Skin epidermis (tissue), 12 donors: ENCODE measurements at regions not wholly inside any gene's neighbourhood (a gene's known extent, or its start where the extent isn't known, plus 50 kb on each side); places are given as distances from the start of the nearest gene placed in this dataset.
"Not testable (repeated sequence)": the region's sequence is repeated elsewhere in the genome, so short reads cannot be mapped to it uniquely, and the experiment has no call there.

Experiments
- H3K27ac ChIP-seq, 21 experiments: fragments of 200-600 bp; sonication (generic) in 11 of 21; one replicate each; pipeline ENCODE4 v1.5.0; 2020; ENCODE audit warnings: mild to moderate bottlenecking in 3 of 21, inconsistent platforms in 2 of 21, moderate library complexity in 2 of 21
- H3K4me3 ChIP-seq, 7 experiments: fragments of 200-600 bp; sonication (generic) in 2 of 7; one replicate each; pipeline ENCODE4 v1.5.0; 2020; ENCODE audit warnings: inconsistent platforms in 2 of 7, mild to moderate bottlenecking in 2 of 7, moderate library complexity in 1 of 7

- H3K27ac ChIP-seq, result no peak overlapping the region
- H3K4me3 ChIP-seq, result no peak overlapping the region
Measured at GRCh38 chr14:106579084-106579483, 1052.7 kb downstream of the TMEM121 start.

- H3K27ac ChIP-seq, result no peak overlapping the region
- H3K4me3 ChIP-seq, result no peak overlapping the region
Measured at GRCh38 chr14:106585692-106586091, 1059.3 kb downstream of the TMEM121 start.

- no peak overlapping the region for H3K4me3 ChIP-seq
- H3K27ac ChIP-seq, result no peak overlapping the region
Measured at GRCh38 chr14:106586098-106586704, 1059.8 kb downstream of the TMEM121 start.

- not testable (repeated sequence) for H3K4me3 ChIP-seq, H3K27ac ChIP-seq
Measured at GRCh38 chr14:106591539-106591938, 1065.2 kb downstream of the TMEM121 start.

GRCh38 chr14:106592115-106592852, 1065.9 kb downstream of the TMEM121 start:
- not testable (repeated sequence) for H3K27ac ChIP-seq, H3K4me3 ChIP-seq

- H3K4me3 ChIP-seq, result no peak overlapping the region
- H3K27ac ChIP-seq, result no peak overlapping the region
Measured at GRCh38 chr14:106599209-106599608, 1072.8 kb downstream of the TMEM121 start.

GRCh38 chr14:106605548-106606448, 1079.4 kb downstream of the TMEM121 start:
- Histone ChIP-seq H3K27ac (no peak overlapping the region), H3K4me3 (no peak overlapping the region)

GRCh38 chr14:106606936-106607335, 1080.6 kb downstream of the TMEM121 start:
- H3K27ac ChIP-seq, result no peak overlapping the region
- no peak overlapping the region for H3K4me3 ChIP-seq

GRCh38 chr14:106610691-106611090, 1084.3 kb downstream of the TMEM121 start:
- H3K27ac ChIP-seq, result no peak overlapping the region
- no peak overlapping the region for H3K4me3 ChIP-seq

- no peak overlapping the region for H3K27ac ChIP-seq
- no peak overlapping the region for H3K4me3 ChIP-seq
Measured at GRCh38 chr14:106613256-106613655, 1086.9 kb downstream of the TMEM121 start.

GRCh38 chr14:106618471-106618951, 1092.1 kb downstream of the TMEM121 start:
- not testable (repeated sequence) for H3K27ac ChIP-seq, H3K4me3 ChIP-seq

GRCh38 chr14:106619606-106620005, 1093.2 kb downstream of the TMEM121 start:
- H3K27ac ChIP-seq, result no peak overlapping the region
- H3K4me3 ChIP-seq, result no peak overlapping the region

GRCh38 chr14:106620368-106620767, 1094.0 kb downstream of the TMEM121 start:
- H3K27ac ChIP-seq, result no peak overlapping the region
- H3K4me3 ChIP-seq, result no peak overlapping the region

- no peak overlapping the region for H3K4me3 ChIP-seq
- H3K27ac ChIP-seq, result no peak overlapping the region
Measured at GRCh38 chr14:106622200-106622745, 1095.9 kb downstream of the TMEM121 start.

GRCh38 chr14:106625186-106625585, 1098.8 kb downstream of the TMEM121 start:
- Histone ChIP-seq H3K4me3 (no peak overlapping the region), H3K27ac (no peak overlapping the region)

GRCh38 chr14:106626469-106626868, 1100.1 kb downstream of the TMEM121 start:
- H3K4me3 ChIP-seq, H3K27ac ChIP-seq: not testable (repeated sequence)

- H3K4me3 ChIP-seq, H3K27ac ChIP-seq: not testable (repeated sequence)
Measured at GRCh38 chr14:106626942-106627588, 1100.7 kb downstream of the TMEM121 start.

- Histone ChIP-seq H3K4me3 (no peak overlapping the region), H3K27ac (no peak overlapping the region)
Measured at GRCh38 chr14:106631879-106632278, 1105.5 kb downstream of the TMEM121 start.

- H3K27ac ChIP-seq, result no peak overlapping the region
- H3K4me3 ChIP-seq, result no peak overlapping the region
Measured at GRCh38 chr14:106633721-106634120, 1107.3 kb downstream of the TMEM121 start.

- Histone ChIP-seq H3K27ac (no peak overlapping the region), H3K4me3 (no peak overlapping the region)
Measured at GRCh38 chr14:106635569-106635968, 1109.2 kb downstream of the TMEM121 start.
